BLaER1 (cell line): ENCODE measurements at regions not wholly inside any gene's neighbourhood (a gene's known extent, or its start where the extent isn't known, plus 50 kb on each side); places are given as distances from the start of the nearest gene placed in this dataset.
"Not testable (repeated sequence)": the region's sequence is repeated elsewhere in the genome, so short reads cannot be mapped to it uniquely, and the experiment has no call there.

Experiments used
- H3K27ac ChIP-seq: shearing (Covaris generic); formaldehyde crosslinking; 2 replicates; pipeline ENCODE4 v1.8.1; 2022
- H3K27me3 ChIP-seq: shearing (Covaris generic); formaldehyde crosslinking; 2 replicates; pipeline ENCODE4 v1.8.1; 2022
- H3K36me3 ChIP-seq: shearing (Covaris generic); formaldehyde crosslinking; 2 replicates; pipeline ENCODE4 v1.8.1; 2022
- H3K4me1 ChIP-seq: shearing (Covaris generic); formaldehyde crosslinking; 2 replicates; pipeline ENCODE4 v1.8.1; 2022
- H3K4me2 ChIP-seq: shearing (Covaris generic); formaldehyde crosslinking; 2 replicates; pipeline ENCODE4 v1.8.1; 2022
- H3K4me3 ChIP-seq: shearing (Covaris generic); formaldehyde crosslinking; 2 replicates; pipeline ENCODE4 v1.8.1; 2022
- H3K9ac ChIP-seq: shearing (Covaris generic); formaldehyde crosslinking; 2 replicates; pipeline ENCODE4 v1.8.1; 2022
- H3K9me3 ChIP-seq: shearing (Covaris generic); formaldehyde crosslinking; 2 replicates; pipeline ENCODE4 v1.8.1; 2022
- H4K20me1 ChIP-seq: shearing (Covaris generic); formaldehyde crosslinking; 2 replicates; pipeline ENCODE4 v1.8.1; 2022
- Cebpa-rat ChIP-seq: shearing (Covaris generic); IDR thresholded peaks from 2 replicates; pipeline ENCODE4 v1.8.1; 2022

- Histone ChIP-seq H3K4me1 (no peaks in the 10 kb centered on the region), H3K27ac (no peak overlapping the region), H3K36me3 (no peaks in the 10 kb centered on the region), H3K4me3 (no peak overlapping the region), H3K27me3 (no peaks in the 10 kb centered on the region), H3K9me3 (no peaks in the 10 kb centered on the region), H4K20me1 (no peaks in the 10 kb centered on the region), H3K4me2 (no peak overlapping the region), H3K9ac (no peak overlapping the region)
- no peak for TF ChIP-seq Cebpa-rat
Measured at GRCh38 chr6:103504501-103505154, 1355.1 kb downstream of the HACE1 start.

- H3K9ac ChIP-seq, H3K4me2 ChIP-seq, H3K4me1 ChIP-seq, H3K4me3 ChIP-seq, H3K9me3 ChIP-seq, H3K36me3 ChIP-seq, H3K27ac ChIP-seq, H3K27me3 ChIP-seq, H4K20me1 ChIP-seq: not testable (repeated sequence)
Measured at GRCh38 chr6:103496588-103496987, 1363.1 kb downstream of the HACE1 start.

GRCh38 chr6:103456652-103457051, 1403.1 kb downstream of the HACE1 start:
- H3K4me1 ChIP-seq: no peaks in the 10 kb centered on the region

GRCh38 chr6:103455275-103455674, 1404.4 kb downstream of the HACE1 start:
- Histone ChIP-seq H3K4me1 (no peaks in the 10 kb centered on the region), H4K20me1 (no peaks in the 10 kb centered on the region), H3K4me2 (no peak overlapping the region), H3K4me3 (no peak overlapping the region), H3K9ac (no peak overlapping the region), H3K27ac (no peak overlapping the region), H3K36me3 (no peaks in the 10 kb centered on the region), H3K27me3 (no peaks in the 10 kb centered on the region), H3K9me3 (no peaks in the 10 kb centered on the region)
- no peak for TF ChIP-seq Cebpa-rat

More at GRCh38 chr6:103456652-103457051, 1403.1 kb downstream of the HACE1 start:
- no peak overlapping the region for H3K4me3 ChIP-seq
- H3K36me3 ChIP-seq: no peaks in the 10 kb centered on the region
- no peak overlapping the region for H3K27ac ChIP-seq
- no peak for TF ChIP-seq Cebpa-rat
- H3K4me2 ChIP-seq: no peak overlapping the region
- H3K9me3 ChIP-seq: no peaks in the 10 kb centered on the region
- no peak overlapping the region for H3K9ac ChIP-seq
- H4K20me1 ChIP-seq: no peaks in the 10 kb centered on the region
- no peaks in the 10 kb centered on the region for H3K27me3 ChIP-seq

- H3K4me3 ChIP-seq: no peak overlapping the region
- no peaks in the 10 kb centered on the region for H3K4me1 ChIP-seq
Measured at GRCh38 chr6:103409475-103409874, 1450.2 kb downstream of the HACE1 start.

GRCh38 chr6:103405321-103405720, 1454.4 kb downstream of the HACE1 start:
- Histone ChIP-seq H3K4me1 (no peaks in the 10 kb centered on the region), H3K9me3 (no peaks in the 10 kb centered on the region), H3K9ac (no peak overlapping the region), H3K27me3 (no peaks in the 10 kb centered on the region), H4K20me1 (no peaks in the 10 kb centered on the region), H3K4me3 (no peak overlapping the region), H3K36me3 (no peaks in the 10 kb centered on the region), H3K27ac (no peak overlapping the region), H3K4me2 (no peak overlapping the region)
- TF ChIP-seq Cebpa-rat: no peak

More at GRCh38 chr6:103409475-103409874, 1450.2 kb downstream of the HACE1 start:
- TF ChIP-seq Cebpa-rat: no peak
- no peak overlapping the region for H3K27ac ChIP-seq
- no peaks in the 10 kb centered on the region for H3K36me3 ChIP-seq
- H3K9ac ChIP-seq: no peak overlapping the region
- H3K9me3 ChIP-seq: no peaks in the 10 kb centered on the region
- H4K20me1 ChIP-seq: no peaks in the 10 kb centered on the region
- H3K4me2 ChIP-seq: no peak overlapping the region
- H3K27me3 ChIP-seq: no peaks in the 10 kb centered on the region

GRCh38 chr6:103404799-103405198, 1454.9 kb downstream of the HACE1 start:
- no peak overlapping the region for H3K9ac ChIP-seq
- TF ChIP-seq Cebpa-rat: no peak
- no peaks in the 10 kb centered on the region for H3K4me1 ChIP-seq
- H3K27ac ChIP-seq: no peak overlapping the region
- H3K27me3 ChIP-seq: no peaks in the 10 kb centered on the region
- no peaks in the 10 kb centered on the region for H4K20me1 ChIP-seq
- no peaks in the 10 kb centered on the region for H3K9me3 ChIP-seq
- no peaks in the 10 kb centered on the region for H3K36me3 ChIP-seq
- no peak overlapping the region for H3K4me2 ChIP-seq
- no peak overlapping the region for H3K4me3 ChIP-seq

- Histone ChIP-seq H4K20me1 (no peaks in the 10 kb centered on the region), H3K27me3 (no peaks in the 10 kb centered on the region), H3K27ac (no peak overlapping the region), H3K4me2 (no peak overlapping the region), H3K4me1 (no peaks in the 10 kb centered on the region), H3K4me3 (no peak overlapping the region), H3K9me3 (peaks cover 11% of the 10 kb centered on the region), H3K36me3 (no peaks in the 10 kb centered on the region), H3K9ac (no peak overlapping the region)
- no peak for TF ChIP-seq Cebpa-rat
Measured at GRCh38 chr6:103396768-103397167, 1463.0 kb downstream of the HACE1 start.

- Histone ChIP-seq H3K27me3 (no peaks in the 10 kb centered on the region), H3K27ac (no peak overlapping the region), H3K9me3 (no peaks in the 10 kb centered on the region), H3K9ac (no peak overlapping the region), H3K36me3 (no peaks in the 10 kb centered on the region), H3K4me1 (no peaks in the 10 kb centered on the region), H4K20me1 (no peaks in the 10 kb centered on the region), H3K4me3 (no peak overlapping the region), H3K4me2 (no peak overlapping the region)
- no peak for TF ChIP-seq Cebpa-rat
Measured at GRCh38 chr6:103379272-103379671, 1480.4 kb downstream of the HACE1 start.

GRCh38 chr6:103367212-103367611, 1492.5 kb downstream of the HACE1 start:
- Histone ChIP-seq H3K4me2 (no peak overlapping the region), H3K4me3 (no peak overlapping the region), H3K27ac (no peak overlapping the region), H3K36me3 (no peaks in the 10 kb centered on the region), H3K9me3 (no peaks in the 10 kb centered on the region), H3K27me3 (no peaks in the 10 kb centered on the region), H3K4me1 (no peaks in the 10 kb centered on the region), H4K20me1 (no peaks in the 10 kb centered on the region), H3K9ac (no peak overlapping the region)
- no peak for TF ChIP-seq Cebpa-rat

GRCh38 chr6:103356531-103356930, 1503.2 kb downstream of the HACE1 start:
- no peaks in the 10 kb centered on the region for H3K27me3 ChIP-seq
- H3K9me3 ChIP-seq: no peaks in the 10 kb centered on the region
- no peak overlapping the region for H3K4me2 ChIP-seq

More at GRCh38 chr6:103356531-103356930, 1503.2 kb downstream of the HACE1 start:
- no peak overlapping the region for H3K9ac ChIP-seq
- H4K20me1 ChIP-seq: no peaks in the 10 kb centered on the region
- TF ChIP-seq Cebpa-rat: no peak
- H3K4me1 ChIP-seq: no peaks in the 10 kb centered on the region
- no peak overlapping the region for H3K27ac ChIP-seq
- H3K36me3 ChIP-seq: no peaks in the 10 kb centered on the region
- H3K4me3 ChIP-seq: no peak overlapping the region
